Neural progenitor cell (in vitro differentiated cells): ENCODE measurements at regions not wholly inside any gene's neighbourhood (a gene's known extent, or its start where the extent isn't known, plus 50 kb on each side); places are given as distances from the start of the nearest gene placed in this dataset.

Source experiments
- EZH2 ChIP-seq: fragments of 200-600 bp; sonication (generic); IDR thresholded peaks from 2 replicates; pipeline ENCODE4 v1.6.1; 2017; ENCODE audit warnings: antibody characterized with exemption, mild to moderate bottlenecking, moderate library complexity
- EZH2phosphoT487 ChIP-seq: fragments of 200-600 bp; sonication (generic); IDR thresholded peaks from 2 replicates; pipeline ENCODE4 v1.6.1; 2017; ENCODE audit warnings: antibody characterized with exemption
- TF ChIP-seq, protein P1 (sequence below): fragments of 200-600 bp; sonication (generic); IDR thresholded peaks from 2 replicates; pipeline ENCODE4 v1.5.1; 2017; ENCODE audit warnings: antibody characterized with exemption, mild to moderate bottlenecking

DNA sequence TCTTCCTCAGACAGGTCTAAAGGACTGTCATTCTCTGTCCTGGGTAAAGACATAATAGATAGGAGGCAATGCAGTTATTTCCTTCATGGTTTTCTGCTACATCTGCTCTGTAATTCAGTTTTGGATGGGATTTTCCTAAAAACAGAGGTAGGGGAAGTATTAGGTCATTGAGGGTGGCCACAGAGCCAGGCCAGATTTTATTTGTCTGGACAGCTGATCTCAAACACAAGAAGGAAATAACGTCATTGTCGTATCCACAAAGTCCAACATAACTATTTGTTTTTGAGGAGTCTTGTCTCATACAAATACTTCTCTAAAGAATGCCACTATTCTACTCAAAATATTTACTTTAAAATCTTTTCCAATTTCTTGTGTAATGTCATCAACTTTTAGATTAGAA lies 154.8 kb upstream of the MAP2 start:
- TF ChIP-seq EZH2phosphoT487 (no peak), EZH2 (no peak)
- TF ChIP-seq, protein P1, sequence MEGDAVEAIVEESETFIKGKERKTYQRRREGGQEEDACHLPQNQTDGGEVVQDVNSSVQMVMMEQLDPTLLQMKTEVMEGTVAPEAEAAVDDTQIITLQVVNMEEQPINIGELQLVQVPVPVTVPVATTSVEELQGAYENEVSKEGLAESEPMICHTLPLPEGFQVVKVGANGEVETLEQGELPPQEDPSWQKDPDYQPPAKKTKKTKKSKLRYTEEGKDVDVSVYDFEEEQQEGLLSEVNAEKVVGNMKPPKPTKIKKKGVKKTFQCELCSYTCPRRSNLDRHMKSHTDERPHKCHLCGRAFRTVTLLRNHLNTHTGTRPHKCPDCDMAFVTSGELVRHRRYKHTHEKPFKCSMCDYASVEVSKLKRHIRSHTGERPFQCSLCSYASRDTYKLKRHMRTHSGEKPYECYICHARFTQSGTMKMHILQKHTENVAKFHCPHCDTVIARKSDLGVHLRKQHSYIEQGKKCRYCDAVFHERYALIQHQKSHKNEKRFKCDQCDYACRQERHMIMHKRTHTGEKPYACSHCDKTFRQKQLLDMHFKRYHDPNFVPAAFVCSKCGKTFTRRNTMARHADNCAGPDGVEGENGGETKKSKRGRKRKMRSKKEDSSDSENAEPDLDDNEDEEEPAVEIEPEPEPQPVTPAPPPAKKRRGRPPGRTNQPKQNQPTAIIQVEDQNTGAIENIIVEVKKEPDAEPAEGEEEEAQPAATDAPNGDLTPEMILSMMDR, result no peak
